IMR-90 (cell line): ENCODE measurements at regions not wholly inside any gene's neighbourhood (a gene's known extent, or its start where the extent isn't known, plus 50 kb on each side); places are given as distances from the start of the nearest gene placed in this dataset.

Experiments
- ATAC-seq: fragments of 200-7000 bp; cut with Tn5 transposase; 2 replicates; pipeline ENCODE4 v1.9.1; 2020; ENCODE audit warnings: low read depth, mild to moderate bottlenecking, moderate library complexity
- BruUV-seq: library from RNA; stranded (reverse); fragments of 400-500 nt; replicated peaks from 2 replicates; lab custom pipeline; 2021; lab: Mats Ljungman, UMichigan
- CTCF ChIA-PET: fragments of 300-600 bp; formaldehyde crosslinking; extraction: SDS; loops from one replicate; lab custom pipeline; 2021; ENCODE audit warnings: antibody characterized with exemption; lab: Yijun Ruan, JAX
- POLR2A ChIA-PET: fragments of 300-600 bp; sonication (Branson Sonifier 250); formaldehyde crosslinking; loops from one replicate; lab custom pipeline; 2022; ENCODE audit warnings: antibody characterized with exemption; ENCODE audit not compliant: unreplicated experiment; lab: Charles Lee
- DNase-seq: peaks from one replicate; pipeline ENCODE4 v3.0.0; 2013
- H2AFZ ChIP-seq: replicated peaks from 2 replicates; pipeline ENCODE3; 2013; ENCODE audit warnings: low read length, mild to moderate bottlenecking; ENCODE audit not compliant: poor library complexity
- H2AK5ac ChIP-seq: 2 replicates; pipeline ENCODE4 v1.6.1; 2013; ENCODE audit warnings: low read depth, low read length, inconsistent platforms
- H2AK9ac ChIP-seq: replicated peaks from 2 replicates; pipeline ENCODE3; 2013; ENCODE audit warnings: mild to moderate bottlenecking, low read depth, low read length, moderate library complexity; ENCODE audit not compliant: poor library complexity
- H2BK120ac ChIP-seq: 2 replicates; pipeline ENCODE4 v1.6.1; 2013; ENCODE audit warnings: low read depth, low read length, inconsistent platforms
- H2BK15ac ChIP-seq: 3 replicates; pipeline ENCODE4 v1.6.1; 2013; ENCODE audit warnings: low read depth, low read length, inconsistent platforms
- H2BK20ac ChIP-seq: 2 replicates; pipeline ENCODE4 v1.6.1; 2013; ENCODE audit warnings: low read depth, mild to moderate bottlenecking, inconsistent platforms, low read length, moderate library complexity
- H2BK5ac ChIP-seq: 2 replicates; pipeline ENCODE4 v1.6.1; 2013; ENCODE audit warnings: mild to moderate bottlenecking, low read depth, low read length, inconsistent platforms; ENCODE audit not compliant: poor library complexity, severe bottlenecking
- H3K14ac ChIP-seq: replicated peaks from 2 replicates; pipeline ENCODE4 v1.6.1; 2013; ENCODE audit warnings: low read depth, low read length, inconsistent platforms
- H3K18ac ChIP-seq: 2 replicates; pipeline ENCODE4 v1.6.1; 2013; ENCODE audit warnings: low read depth, low read length, control low read depth
- H3K23ac ChIP-seq: 2 replicates; pipeline ENCODE4 v1.6.1; 2013; ENCODE audit warnings: low read depth, low read length, inconsistent platforms
- H3K27ac ChIP-seq: 2 replicates; pipeline ENCODE4 v1.5.1; 2013; ENCODE audit warnings: mild to moderate bottlenecking, control low read depth, low read length; ENCODE audit not compliant: insufficient read depth
- H3K27me3 ChIP-seq: 2 replicates; pipeline ENCODE4 v1.6.1; 2013; ENCODE audit warnings: low read length; ENCODE audit not compliant: control insufficient read depth, insufficient read depth
- H3K36me3 ChIP-seq: 2 replicates; pipeline ENCODE4 v1.6.1; 2013; ENCODE audit warnings: low read length, mixed read lengths; ENCODE audit not compliant: control insufficient read depth, insufficient read depth
- H3K4ac ChIP-seq: 2 replicates; pipeline ENCODE4 v1.6.1; 2013; ENCODE audit warnings: low read depth, low read length, inconsistent platforms
- H3K4me1 ChIP-seq: 2 replicates; pipeline ENCODE4 v1.6.1; 2013; ENCODE audit warnings: low read length, mixed read lengths; ENCODE audit not compliant: control insufficient read depth, insufficient read depth
- H3K4me2 ChIP-seq: 2 replicates; pipeline ENCODE4 v1.6.1; 2013; ENCODE audit warnings: low read depth, mild to moderate bottlenecking, control low read depth, low read length, moderate library complexity
- H3K4me3 ChIP-seq: 2 replicates; pipeline ENCODE4 v1.5.1; 2013; ENCODE audit warnings: low read depth, mild to moderate bottlenecking, control low read depth, low read length, moderate library complexity; ENCODE audit not compliant: insufficient read depth
- H3K56ac ChIP-seq: 2 replicates; pipeline ENCODE4 v1.6.1; 2013; ENCODE audit warnings: low read length, inconsistent platforms; ENCODE audit not compliant: insufficient read depth; ENCODE audit errors: extremely low read depth
- H3K79me1 ChIP-seq, 2 experiments: 2 replicates each; pipeline ENCODE4 v1.6.1; 2013; ENCODE audit warnings: low read length in 2 of 2, inconsistent platforms in 1 of 2, low read depth in 1 of 2
- H3K9ac ChIP-seq: 2 replicates; pipeline ENCODE4 v1.6.1; 2013; ENCODE audit warnings: low read depth, low read length, control low read depth
- H3K9me1 ChIP-seq: 2 replicates; pipeline ENCODE4 v1.6.1; 2013; ENCODE audit warnings: low read length, inconsistent platforms; ENCODE audit not compliant: insufficient read depth
- H3K9me3 ChIP-seq: 2 replicates; pipeline ENCODE4 v1.6.1; 2013; ENCODE audit warnings: low read length; ENCODE audit not compliant: control insufficient read depth, insufficient read depth
- H4K20me1 ChIP-seq: 2 replicates; pipeline ENCODE4 v1.6.1; 2013; ENCODE audit warnings: low read length, inconsistent platforms; ENCODE audit not compliant: insufficient read depth
- H4K5ac ChIP-seq: 2 replicates; pipeline ENCODE4 v1.6.1; 2013; ENCODE audit warnings: mild to moderate bottlenecking, low read depth, low read length, control low read depth
- H4K8ac ChIP-seq, 2 experiments: 2 replicates each; pipeline ENCODE4 v1.6.1; 2013; ENCODE audit warnings: low read depth in 2 of 2, low read length in 2 of 2, control low read depth in 1 of 2, inconsistent platforms in 1 of 2
- H4K91ac ChIP-seq: 2 replicates; pipeline ENCODE4 v1.6.1; 2013; ENCODE audit warnings: low read depth, low read length, inconsistent platforms; ENCODE audit not compliant: insufficient read depth
- BHLHE40 ChIP-seq: fragments of 150-350 bp; IDR thresholded peaks from 2 replicates; pipeline ENCODE4 v1.6.1; 2016; ENCODE audit warnings: mild to moderate bottlenecking, low read depth, low read length
- CEBPB ChIP-seq: IDR thresholded peaks from 2 replicates; pipeline ENCODE4 v1.6.1; 2012; ENCODE audit warnings: low read depth, low read length, improper control_type of control experiment
- CHD1 ChIP-seq: IDR thresholded peaks from 2 replicates; pipeline ENCODE4 v1.6.1; 2012; ENCODE audit warnings: low read depth, low read length, improper control_type of control experiment
- ELK1 ChIP-seq: fragments of 150-350 bp; IDR thresholded peaks from 2 replicates; pipeline ENCODE4 v1.6.1; 2016; ENCODE audit warnings: low read depth, mild to moderate bottlenecking, low read length, moderate library complexity, borderline replicate concordance
- FOS ChIP-seq: fragments of 150-350 bp; IDR thresholded peaks from 2 replicates; pipeline ENCODE4 v1.6.1; 2016; ENCODE audit warnings: low read depth, low read length
- MAFK ChIP-seq: IDR thresholded peaks from 2 replicates; pipeline ENCODE4 v1.6.1; 2012; ENCODE audit warnings: low read depth, low read length, improper control_type of control experiment
- MAZ ChIP-seq: IDR thresholded peaks from 2 replicates; pipeline ENCODE4 v1.6.1; 2012; ENCODE audit warnings: low read depth, mild to moderate bottlenecking, low read length, improper control_type of control experiment, moderate library complexity, borderline replicate concordance
- MXI1 ChIP-seq: IDR thresholded peaks from 2 replicates; pipeline ENCODE4 v1.6.1; 2012; ENCODE audit warnings: low read depth, mild to moderate bottlenecking, low read length, moderate library complexity, borderline replicate concordance
- NFE2L2 ChIP-seq: fragments of 150-350 bp; IDR thresholded peaks from 2 replicates; pipeline ENCODE4 v1.6.1; 2016; ENCODE audit warnings: low read depth, mild to moderate bottlenecking, low read length
- POLR2A ChIP-seq: IDR thresholded peaks from 2 replicates; pipeline ENCODE4 v1.6.1; 2012; ENCODE audit warnings: mild to moderate bottlenecking, low read depth, low read length
- RAD21 ChIP-seq: IDR thresholded peaks from 2 replicates; pipeline ENCODE4 v1.6.1; 2012; ENCODE audit warnings: low read length, improper control_type of control experiment
- RCOR1 ChIP-seq: IDR thresholded peaks from 2 replicates; pipeline ENCODE4 v1.6.1; 2012; ENCODE audit warnings: mild to moderate bottlenecking, low read length, improper control_type of control experiment; ENCODE audit not compliant: insufficient replicate concordance
- RFX5 ChIP-seq: IDR thresholded peaks from 2 replicates; pipeline ENCODE4 v1.8.0; 2012; ENCODE audit warnings: low read depth, mild to moderate bottlenecking, low read length, moderate library complexity
- SMC3 ChIP-seq: fragments of 150-350 bp; IDR thresholded peaks from 2 replicates; pipeline ENCODE4 v1.6.1; 2016; ENCODE audit warnings: low read depth, mild to moderate bottlenecking, antibody characterized with exemption, low read length, moderate library complexity
- WGBS, 2 experiments: methylation state at CpG; one replicate each; pipeline versions ENCODE4 v1.1.5 to v1.1.7; 2013; ENCODE audit warnings: missing lambda C conversion rate in 2 of 2; ENCODE audit not compliant: insufficient read length in 1 of 2; ENCODE audit errors: extremely low coverage in 2 of 2; 5-methylcytosine and 5-hydroxymethylcytosine counted together
- dilution Hi-C: fragments of 300-500 bp; cut with HindIII; formaldehyde crosslinking; loops from one replicate; pipeline ENCODE4 v1.14.3; 2018; ENCODE audit warnings: low sequenced_read_pairs; ENCODE audit not compliant: unreplicated experiment
- in situ Hi-C: fragments of 300-500 bp; cut with MboI; formaldehyde crosslinking; loops from 3 replicates; pipeline ENCODE4 v1.14.3; 2019; ENCODE audit warnings: low sequenced_read_pairs, inconsistent platforms, mixed read lengths
- intact Hi-C: fragments of 100-400 bp; cut with micrococcal nuclease; formaldehyde crosslinking; loops from 2 replicates; pipeline ENCODE4 v1.10.0; 2022
- TF ChIP-seq, protein P1 (sequence below): fragments of 150-350 bp; IDR thresholded peaks from 2 replicates; pipeline ENCODE4 v1.6.1; 2017; ENCODE audit warnings: mild to moderate bottlenecking, antibody characterized with exemption, low read length, low read depth
- TF ChIP-seq, protein P2 (sequence below): conservative IDR thresholded peaks from 2 replicates; pipeline ENCODE4 v1.5.1; 2012; ENCODE audit warnings: mild to moderate bottlenecking, low read depth, low read length, improper control_type of control experiment

DNA sequence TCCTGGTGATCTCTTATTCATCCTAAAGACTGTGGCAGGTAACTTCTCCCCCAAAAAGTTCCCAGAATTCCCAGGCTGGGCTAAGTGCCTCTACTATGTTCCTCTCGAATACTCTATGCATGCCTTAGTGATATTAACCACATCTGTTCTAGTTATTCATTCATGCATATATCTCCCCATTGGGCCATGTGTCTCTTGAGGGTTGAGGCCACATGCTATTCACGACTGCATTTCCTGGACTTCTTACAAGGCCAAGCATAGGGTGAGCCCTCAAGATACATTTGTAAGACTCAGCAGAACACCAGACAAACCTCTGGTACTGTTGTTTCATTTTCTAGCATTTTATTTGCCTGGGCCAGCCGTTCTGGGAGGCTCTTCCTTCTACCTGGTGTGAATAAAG is 117.0 kb downstream of the EN1 start:
- Histone ChIP-seq H3K27ac (no peak overlapping the region), H2BK15ac (no peak overlapping the region), H3K18ac (no peak overlapping the region), H3K4ac (no peak overlapping the region), H2AK5ac (no peak overlapping the region), H3K4me2 (no peak overlapping the region), H4K91ac (no peak overlapping the region), H3K27me3 (peaks cover 2% of the 10 kb centered on the region; the same call in 1 of the 2 replicates), H2BK120ac (no peak overlapping the region), H2BK20ac (no peak overlapping the region), H2BK5ac (no peak overlapping the region), H3K36me3 (no peaks in the 10 kb centered on the region), H3K9me3 (no peaks in the 10 kb centered on the region), H3K4me1 (no peaks in the 10 kb centered on the region), H2AK9ac (no peak overlapping the region), H3K4me3 (no peak overlapping the region), H3K14ac (no peak overlapping the region), H3K9ac (no peak overlapping the region), H4K8ac (no peak overlapping the region), H4K5ac (no peak overlapping the region), H2AFZ (no peak overlapping the region), H3K23ac (no peak overlapping the region), H4K20me1 (no peaks in the 10 kb centered on the region), H3K79me1 (no peaks in the 10 kb centered on the region), H3K9me1 (no peaks in the 10 kb centered on the region), H3K56ac (no peak overlapping the region)
- ATAC-seq = no peak
- in situ Hi-C loops (no loop called here), dilution Hi-C loops (no loop called here), intact Hi-C loops (no loop called here)
- CTCF ChIA-PET = no interaction called here
- 40% methylated on average over 1 of the region's 3 CpGs; no CpG with 5 or more reads in 1 of the 2 experiments for WGBS, 2 experiments
- no TSS peak for BruUV-seq
- POLR2A ChIA-PET = no interaction called here
- no peak for DNase-seq
- TF ChIP-seq, protein P1, sequence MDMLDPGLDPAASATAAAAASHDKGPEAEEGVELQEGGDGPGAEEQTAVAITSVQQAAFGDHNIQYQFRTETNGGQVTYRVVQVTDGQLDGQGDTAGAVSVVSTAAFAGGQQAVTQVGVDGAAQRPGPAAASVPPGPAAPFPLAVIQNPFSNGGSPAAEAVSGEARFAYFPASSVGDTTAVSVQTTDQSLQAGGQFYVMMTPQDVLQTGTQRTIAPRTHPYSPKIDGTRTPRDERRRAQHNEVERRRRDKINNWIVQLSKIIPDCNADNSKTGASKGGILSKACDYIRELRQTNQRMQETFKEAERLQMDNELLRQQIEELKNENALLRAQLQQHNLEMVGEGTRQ = no peak
- TF ChIP-seq MXI1 (no peak), CHD1 (no peak), RAD21 (no peak), RCOR1 (no peak), MAFK (no peak), ELK1 (no peak), FOS (no peak), CEBPB (no peak), NFE2L2 (no peak), BHLHE40 (no peak), MAZ (no peak), SMC3 (no peak), RFX5 (no peak), POLR2A (no peak)
- TF ChIP-seq, protein P2, sequence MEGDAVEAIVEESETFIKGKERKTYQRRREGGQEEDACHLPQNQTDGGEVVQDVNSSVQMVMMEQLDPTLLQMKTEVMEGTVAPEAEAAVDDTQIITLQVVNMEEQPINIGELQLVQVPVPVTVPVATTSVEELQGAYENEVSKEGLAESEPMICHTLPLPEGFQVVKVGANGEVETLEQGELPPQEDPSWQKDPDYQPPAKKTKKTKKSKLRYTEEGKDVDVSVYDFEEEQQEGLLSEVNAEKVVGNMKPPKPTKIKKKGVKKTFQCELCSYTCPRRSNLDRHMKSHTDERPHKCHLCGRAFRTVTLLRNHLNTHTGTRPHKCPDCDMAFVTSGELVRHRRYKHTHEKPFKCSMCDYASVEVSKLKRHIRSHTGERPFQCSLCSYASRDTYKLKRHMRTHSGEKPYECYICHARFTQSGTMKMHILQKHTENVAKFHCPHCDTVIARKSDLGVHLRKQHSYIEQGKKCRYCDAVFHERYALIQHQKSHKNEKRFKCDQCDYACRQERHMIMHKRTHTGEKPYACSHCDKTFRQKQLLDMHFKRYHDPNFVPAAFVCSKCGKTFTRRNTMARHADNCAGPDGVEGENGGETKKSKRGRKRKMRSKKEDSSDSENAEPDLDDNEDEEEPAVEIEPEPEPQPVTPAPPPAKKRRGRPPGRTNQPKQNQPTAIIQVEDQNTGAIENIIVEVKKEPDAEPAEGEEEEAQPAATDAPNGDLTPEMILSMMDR = no peak
